Parathyroid adenoma (tissue), 2 donors: ENCODE measurements at regions not wholly inside any gene's neighbourhood (a gene's known extent, or its start where the extent isn't known, plus 50 kb on each side); places are given as distances from the start of the nearest gene placed in this dataset.

ENCODE experiments used
- H2AFZ ChIP-seq: fragments of 300-600 bp; sonication (generic); one replicate; pipeline ENCODE4 v1.7.0; 2017; ENCODE audit warnings: antibody characterized with exemption, mild to moderate bottlenecking
- H3K27ac ChIP-seq: fragments of 300-600 bp; sonication (generic); one replicate; pipeline ENCODE4 v1.7.0; 2017
- H3K27me3 ChIP-seq: fragments of 300-600 bp; sonication (generic); one replicate; pipeline ENCODE4 v1.7.0; 2017; ENCODE audit warnings: low read length; ENCODE audit not compliant: control insufficient read depth, insufficient read depth
- H3K36me3 ChIP-seq: fragments of 300-600 bp; sonication (generic); one replicate; pipeline ENCODE4 v1.7.0; 2017; ENCODE audit warnings: low read length; ENCODE audit not compliant: control insufficient read depth, insufficient read depth
- H3K4me1 ChIP-seq: fragments of 300-600 bp; sonication (generic); one replicate; pipeline ENCODE4 v1.7.0; 2017; ENCODE audit warnings: control low read depth
- H3K4me2 ChIP-seq: fragments of 300-600 bp; sonication (generic); one replicate; pipeline ENCODE4 v1.7.0; 2017; ENCODE audit warnings: low read length
- H3K4me3 ChIP-seq: fragments of 300-600 bp; sonication (generic); one replicate; pipeline ENCODE4 v1.7.0; 2017; ENCODE audit warnings: low read depth, low read length
- H3K79me2 ChIP-seq: fragments of 300-600 bp; sonication (generic); one replicate; pipeline ENCODE4 v1.7.0; 2017; ENCODE audit warnings: control low read depth
- H3K9ac ChIP-seq: fragments of 300-600 bp; sonication (generic); one replicate; pipeline ENCODE4 v1.7.0; 2017; ENCODE audit warnings: mild to moderate bottlenecking
- H3K9me3 ChIP-seq: fragments of 300-600 bp; sonication (generic); one replicate; pipeline ENCODE4 v1.7.0; 2017; ENCODE audit warnings: low read length; ENCODE audit not compliant: control insufficient read depth
- CTCF ChIP-seq: fragments of 300-600 bp; sonication (generic); IDR thresholded peaks from one replicate; pipeline ENCODE4 v1.7.0; 2017; ENCODE audit warnings: antibody characterized with exemption, mild to moderate bottlenecking
- donor health status: primary hyperparathyroidism.

GRCh38 chr6:125363039-125363823 is 61.5 kb upstream of the HDDC2 start:
- H3K9me3 ChIP-seq, result no peaks in the 10 kb centered on the region
- no peaks in the 10 kb centered on the region for H3K79me2 ChIP-seq
- H3K4me1 ChIP-seq, result no peaks in the 10 kb centered on the region
- TF ChIP-seq CTCF, result no peak
- peak overlapping the region; percentile 82 for H2AFZ ChIP-seq
- H3K9ac ChIP-seq, result no peak overlapping the region
- no peak overlapping the region for H3K27ac ChIP-seq
- peak overlapping the region; percentile 90 for H3K4me2 ChIP-seq
- no peaks in the 10 kb centered on the region for H3K27me3 ChIP-seq
- no peaks in the 10 kb centered on the region for H3K36me3 ChIP-seq
- H3K4me3 ChIP-seq, result peak overlapping the region; percentile 48

- peak overlapping the region; percentile 82 for H2AFZ ChIP-seq
- H3K4me1 ChIP-seq, result no peaks in the 10 kb centered on the region
- no peak overlapping the region for H3K9ac ChIP-seq
- no peak overlapping the region for H3K27ac ChIP-seq
- H3K27me3 ChIP-seq, result no peaks in the 10 kb centered on the region
- no peak for TF ChIP-seq CTCF
- H3K4me2 ChIP-seq, result peak overlapping the region; percentile 90
- no peaks in the 10 kb centered on the region for H3K36me3 ChIP-seq
- no peaks in the 10 kb centered on the region for H3K9me3 ChIP-seq
- peak overlapping the region; percentile 48 for H3K4me3 ChIP-seq
- no peaks in the 10 kb centered on the region for H3K79me2 ChIP-seq
Observed at GRCh38 chr6:125363824-125364165, 62.0 kb upstream of the HDDC2 start.

- no peak overlapping the region for H3K27ac ChIP-seq
Observed at GRCh38 chr6:125365230-125365629, 63.5 kb upstream of the HDDC2 start.

GRCh38 chr6:125367036-125367782 is 65.4 kb upstream of the HDDC2 start:
- H3K9me3 ChIP-seq, result no peaks in the 10 kb centered on the region
- no peak overlapping the region for H3K4me2 ChIP-seq
- H3K4me3 ChIP-seq, result no peak overlapping the region
- no peak overlapping the region for H2AFZ ChIP-seq
- H3K79me2 ChIP-seq, result no peaks in the 10 kb centered on the region
- no peaks in the 10 kb centered on the region for H3K36me3 ChIP-seq
- no peaks in the 10 kb centered on the region for H3K4me1 ChIP-seq
- no peak overlapping the region for H3K9ac ChIP-seq
- H3K27me3 ChIP-seq, result no peaks in the 10 kb centered on the region
- no peak for TF ChIP-seq CTCF
- H3K27ac ChIP-seq, result no peak overlapping the region

More at GRCh38 chr6:125365230-125365629, 63.5 kb upstream of the HDDC2 start:
- H3K36me3 ChIP-seq, result no peaks in the 10 kb centered on the region
- no peak overlapping the region for H3K4me3 ChIP-seq
- TF ChIP-seq CTCF, result no peak
- H3K4me2 ChIP-seq, result no peak overlapping the region
- H3K27me3 ChIP-seq, result no peaks in the 10 kb centered on the region
- H3K9me3 ChIP-seq, result no peaks in the 10 kb centered on the region
- H2AFZ ChIP-seq, result no peak overlapping the region
- H3K4me1 ChIP-seq, result no peaks in the 10 kb centered on the region
- H3K79me2 ChIP-seq, result no peaks in the 10 kb centered on the region
- no peak overlapping the region for H3K9ac ChIP-seq
